HG03175 (cell line): ENCODE measurements at regions not wholly inside any gene's neighbourhood (a gene's known extent, or its start where the extent isn't known, plus 50 kb on each side); places are given as distances from the start of the nearest gene placed in this dataset.
"Not testable (repeated sequence)": the region's sequence is repeated elsewhere in the genome, so short reads cannot be mapped to it uniquely, and the experiment has no call there.

Source experiments
- ATAC-seq: cut with Tn5 transposase; IDR thresholded peaks from one replicate; pipeline ENCODE4 v1.9.1; 2021; ENCODE audit warnings: mild to moderate bottlenecking, moderate library complexity; ENCODE audit not compliant: unreplicated experiment

DNA sequence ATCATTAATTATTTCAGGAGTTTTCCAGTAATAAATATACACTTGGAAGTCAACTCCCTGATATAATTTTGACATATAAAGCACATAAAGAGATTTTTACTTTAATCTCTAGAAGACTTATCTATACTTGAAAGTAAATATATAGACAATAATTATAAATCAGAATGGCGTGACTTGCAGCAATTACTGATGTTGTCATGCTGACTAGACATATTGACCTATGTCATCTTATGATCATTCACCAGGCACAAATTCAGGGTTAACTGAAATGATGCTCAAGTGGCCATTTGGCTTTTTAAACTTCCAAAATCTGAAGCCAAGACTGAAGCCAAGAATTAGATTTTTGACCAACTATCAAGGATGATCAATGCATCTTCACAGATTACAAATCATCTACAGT is 192.2 kb downstream of the MCHR2 start:
- no peak for ATAC-seq

DNA sequence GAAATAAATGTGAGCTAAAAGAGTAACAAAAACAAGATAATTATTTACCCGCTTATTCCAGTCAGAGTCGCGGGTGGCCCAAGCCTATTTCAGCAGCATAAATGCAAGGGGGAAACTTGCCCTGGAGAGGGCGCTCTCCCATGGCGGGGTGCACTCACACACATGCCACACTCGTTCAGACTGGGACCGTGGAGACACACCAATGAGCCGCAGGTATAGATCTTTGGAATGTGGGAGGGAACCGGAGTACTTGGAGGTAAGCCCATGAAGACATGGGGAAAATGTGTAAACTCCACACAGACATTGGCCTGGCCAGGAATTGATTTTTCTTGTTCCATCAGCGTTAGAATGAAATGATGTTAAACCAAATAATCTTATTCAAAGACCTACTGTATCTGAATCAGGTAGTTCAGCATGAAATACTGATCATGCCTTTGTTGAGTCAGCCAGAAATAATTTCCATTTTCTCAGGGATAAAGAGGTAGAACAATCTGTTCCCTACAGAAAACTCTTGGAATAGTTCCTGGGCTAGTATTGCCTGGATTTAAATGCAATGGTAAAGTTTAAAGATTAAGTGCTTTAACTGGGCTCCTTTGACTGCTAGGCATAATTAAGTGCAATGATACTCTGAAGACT is 191.5 kb downstream of the MCHR2 start:
- ATAC-seq = no peak

DNA sequence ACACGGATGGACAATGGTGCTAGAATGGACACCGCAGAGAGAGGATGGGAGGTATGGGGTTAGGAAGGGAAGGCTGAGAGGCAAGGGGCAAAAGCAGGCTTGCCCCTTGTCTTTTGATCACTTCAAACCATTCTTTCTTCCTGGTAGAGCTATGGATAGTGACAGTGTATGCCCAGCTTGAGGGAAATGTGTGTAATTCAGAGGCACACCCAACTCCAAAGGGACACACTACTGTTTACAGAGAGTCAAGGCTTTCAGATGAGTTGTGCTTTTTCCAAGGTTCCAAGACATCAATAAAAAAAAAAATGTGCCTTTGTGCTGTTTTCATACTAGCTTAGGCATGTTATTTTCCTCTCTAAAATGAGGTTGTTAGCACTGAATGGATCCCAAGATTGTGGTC is 185.0 kb downstream of the MCHR2 start:
- no peak for ATAC-seq

DNA sequence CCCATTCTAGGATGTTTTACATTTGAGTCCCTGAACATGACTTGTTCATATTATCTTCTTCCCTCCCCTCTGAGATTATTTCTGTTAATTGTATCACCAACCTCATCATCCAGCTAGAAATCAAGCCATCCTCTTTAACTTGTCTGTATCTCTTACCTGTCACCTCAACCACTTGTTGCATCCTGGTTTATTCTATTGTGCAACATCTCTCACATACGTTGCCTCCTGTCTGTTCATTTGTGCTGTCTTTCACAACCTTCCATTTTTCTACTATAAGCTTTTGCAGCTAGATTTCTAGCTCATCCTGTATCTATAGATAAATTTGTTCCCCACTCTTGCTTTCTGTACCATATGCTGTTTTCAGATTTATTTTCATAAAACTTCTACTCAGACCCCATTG is 183.7 kb downstream of the MCHR2 start:
- no peak for ATAC-seq

DNA sequence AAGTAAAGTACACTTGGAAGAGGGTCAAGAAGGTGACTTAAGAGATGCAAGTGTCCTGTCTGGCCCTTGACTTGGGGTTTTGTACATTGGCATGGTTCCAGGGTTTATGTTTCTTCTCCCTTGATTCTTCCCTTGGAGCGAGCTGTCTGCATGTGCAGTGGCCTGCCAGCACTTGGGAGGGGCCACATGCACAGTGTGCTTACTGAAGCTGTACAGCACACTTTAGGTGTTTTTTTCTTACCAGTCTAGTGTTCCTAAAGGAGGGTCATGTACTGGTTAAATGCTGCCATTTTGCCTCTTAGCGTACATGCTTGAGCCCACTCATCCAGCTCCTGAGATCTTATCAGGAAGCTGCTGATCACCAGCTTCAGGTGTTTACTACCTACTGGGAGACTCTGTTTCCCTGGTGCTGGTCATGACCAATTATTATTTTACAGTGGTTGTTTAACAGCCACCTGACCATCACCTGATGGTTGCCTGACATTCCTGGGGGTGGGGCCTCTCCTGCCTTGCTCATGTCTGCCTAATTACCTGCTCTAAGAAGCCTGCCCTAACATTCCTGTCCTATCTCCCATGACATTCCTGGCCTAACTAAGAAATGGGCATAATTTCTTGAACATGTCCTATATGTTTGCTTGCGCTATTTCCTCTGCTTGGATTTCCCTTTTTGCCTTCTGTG is 182.9 kb downstream of the MCHR2 start:
- no peak for ATAC-seq

DNA sequence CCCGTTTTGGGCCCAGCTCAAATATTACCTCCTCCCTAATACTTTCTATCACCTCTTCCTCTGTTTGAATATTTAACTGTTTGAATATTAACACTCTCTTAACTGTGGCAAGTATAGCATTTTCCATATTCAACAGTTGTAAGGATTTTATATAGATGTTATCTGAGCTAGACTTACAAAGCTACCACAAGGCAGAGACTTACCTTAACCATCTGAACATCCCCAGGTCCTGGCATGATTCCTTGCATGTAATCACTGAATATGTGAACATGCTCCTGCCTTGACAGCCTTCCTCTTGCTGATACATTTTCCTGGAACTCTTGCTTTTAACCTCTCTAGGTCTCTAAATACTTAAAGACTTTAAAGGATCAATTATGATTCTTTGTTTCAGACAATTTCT is 182.4 kb downstream of the MCHR2 start:
- no peak for ATAC-seq

DNA sequence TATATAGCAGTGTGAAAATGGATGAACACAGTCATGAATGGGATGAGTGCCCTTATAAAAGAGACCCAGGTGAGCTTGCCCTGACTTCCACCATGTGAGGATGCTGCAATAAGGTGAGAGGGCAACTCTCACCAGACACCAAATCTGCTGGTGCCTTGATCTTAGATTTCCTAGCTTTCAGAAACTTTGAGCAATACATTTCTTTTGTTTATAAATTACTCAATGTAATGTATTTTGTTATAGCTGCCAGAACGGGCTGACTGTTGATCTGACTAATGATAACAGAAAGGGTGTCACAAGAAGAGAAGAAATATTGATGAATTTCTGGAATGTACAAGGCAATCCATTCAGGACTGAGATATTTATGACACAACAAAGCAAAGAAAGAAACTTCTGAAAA is 180.5 kb downstream of the MCHR2 start:
- no peak for ATAC-seq

DNA sequence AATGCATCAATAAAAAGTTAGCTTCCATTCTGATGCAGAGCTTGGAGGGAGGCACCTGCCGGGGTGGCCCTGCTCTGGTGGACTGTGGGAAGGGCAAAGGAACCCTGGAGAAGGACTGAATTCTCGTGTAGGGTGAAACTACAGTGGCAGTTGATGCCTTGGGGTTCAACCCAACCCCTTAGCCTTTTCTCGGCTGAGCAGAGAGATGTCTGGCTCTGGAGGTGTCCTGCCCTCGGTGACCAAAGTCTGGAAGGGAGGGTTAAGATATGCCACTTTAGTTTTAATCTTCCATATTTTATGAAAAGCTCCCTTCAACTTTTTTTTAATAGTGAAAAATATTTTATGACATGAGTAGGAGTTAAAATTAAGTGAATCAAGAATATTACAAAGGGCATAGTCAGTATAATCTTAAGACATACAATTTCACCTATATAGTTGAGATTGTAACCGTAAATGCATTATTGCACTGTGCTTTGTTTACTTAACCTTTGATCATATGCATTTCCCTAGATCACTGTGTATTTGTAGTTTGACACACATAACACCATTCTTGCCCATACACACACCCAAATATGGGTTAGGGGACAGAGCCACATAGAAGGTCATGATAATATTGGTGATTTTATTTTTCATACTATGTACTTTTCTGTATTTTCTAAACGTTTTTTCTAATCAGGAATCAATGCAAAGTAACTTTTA is 179.6 kb downstream of the MCHR2 start:
- ATAC-seq = no peak

DNA sequence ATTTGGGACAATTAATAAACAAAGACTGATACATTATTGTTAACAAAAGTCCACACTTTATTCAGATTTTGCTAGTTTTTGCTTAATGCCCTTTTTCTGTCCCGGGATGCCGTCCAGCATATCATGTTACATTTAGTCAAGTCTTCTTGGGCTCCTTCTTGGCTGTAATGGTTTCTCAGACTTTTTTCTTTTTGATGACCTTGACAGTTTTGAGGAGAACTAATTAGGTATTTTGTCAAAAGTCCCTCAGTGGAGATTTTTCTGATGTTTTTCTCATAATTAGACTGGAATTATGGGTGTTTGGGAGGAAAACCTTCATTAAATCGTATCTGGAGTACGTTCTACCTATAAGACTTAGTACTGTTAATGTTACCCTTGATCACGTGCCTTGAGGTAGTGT is 177.2 kb downstream of the MCHR2 start:
- ATAC-seq = no peak

DNA sequence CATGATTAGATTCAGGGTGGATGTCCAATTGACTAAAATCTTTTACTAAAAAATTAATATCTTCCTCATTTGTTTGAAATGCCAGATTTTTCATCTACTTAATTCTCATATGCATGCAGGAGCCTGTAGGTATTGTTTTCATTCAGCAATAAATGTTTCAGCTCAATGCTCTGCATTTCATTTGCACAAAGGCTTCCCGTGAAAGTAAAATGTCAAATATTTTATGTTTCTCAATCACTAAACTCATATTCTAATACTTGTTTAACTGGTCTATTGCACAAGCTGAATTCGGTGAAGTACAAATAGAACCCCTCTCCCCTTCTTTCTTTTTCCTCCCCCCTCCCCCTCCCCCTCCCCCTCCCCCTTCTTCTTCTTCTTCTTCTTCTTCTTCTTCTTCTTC is 175.9 kb downstream of the MCHR2 start:
- no peak for ATAC-seq

DNA sequence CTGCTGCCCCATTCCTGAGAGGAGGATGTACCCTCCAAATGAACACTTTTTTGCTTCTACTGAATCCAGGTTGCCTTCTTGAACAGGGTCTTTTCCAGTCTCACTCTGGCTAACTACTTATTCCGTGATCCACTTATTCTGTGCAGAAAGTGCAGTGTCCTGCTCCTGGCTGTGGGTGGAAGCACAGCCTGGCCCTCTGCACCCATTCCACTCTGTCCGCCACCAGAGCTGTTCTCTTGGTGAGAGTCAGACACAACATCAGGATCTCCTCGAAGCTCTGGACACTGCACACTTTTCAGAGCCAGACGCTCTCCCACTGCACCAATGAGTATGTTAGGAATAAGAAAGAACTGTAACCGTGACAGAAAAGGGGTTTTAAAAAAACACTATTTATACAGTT is 174.2 kb downstream of the MCHR2 start:
- no peak for ATAC-seq

DNA sequence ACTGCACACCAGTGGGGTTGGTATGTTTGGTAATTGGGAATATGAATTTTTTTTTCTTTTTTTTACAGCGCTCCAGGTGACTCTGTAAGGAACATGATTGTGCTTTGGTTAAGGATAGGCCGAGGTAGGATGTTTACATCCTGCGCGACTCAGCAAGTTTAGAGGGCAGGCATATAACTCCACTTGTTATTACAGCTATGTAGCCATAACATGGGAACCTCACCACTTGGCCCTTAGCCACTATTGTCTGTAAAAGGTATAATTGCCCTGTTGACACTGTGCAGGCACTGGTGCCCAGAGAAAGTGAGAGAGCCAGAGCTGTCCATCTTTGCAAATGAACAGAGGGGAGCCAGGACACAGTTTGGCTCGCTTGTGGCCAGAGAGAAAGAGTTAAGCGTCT is 172.9 kb downstream of the MCHR2 start:
- ATAC-seq = no peak

DNA sequence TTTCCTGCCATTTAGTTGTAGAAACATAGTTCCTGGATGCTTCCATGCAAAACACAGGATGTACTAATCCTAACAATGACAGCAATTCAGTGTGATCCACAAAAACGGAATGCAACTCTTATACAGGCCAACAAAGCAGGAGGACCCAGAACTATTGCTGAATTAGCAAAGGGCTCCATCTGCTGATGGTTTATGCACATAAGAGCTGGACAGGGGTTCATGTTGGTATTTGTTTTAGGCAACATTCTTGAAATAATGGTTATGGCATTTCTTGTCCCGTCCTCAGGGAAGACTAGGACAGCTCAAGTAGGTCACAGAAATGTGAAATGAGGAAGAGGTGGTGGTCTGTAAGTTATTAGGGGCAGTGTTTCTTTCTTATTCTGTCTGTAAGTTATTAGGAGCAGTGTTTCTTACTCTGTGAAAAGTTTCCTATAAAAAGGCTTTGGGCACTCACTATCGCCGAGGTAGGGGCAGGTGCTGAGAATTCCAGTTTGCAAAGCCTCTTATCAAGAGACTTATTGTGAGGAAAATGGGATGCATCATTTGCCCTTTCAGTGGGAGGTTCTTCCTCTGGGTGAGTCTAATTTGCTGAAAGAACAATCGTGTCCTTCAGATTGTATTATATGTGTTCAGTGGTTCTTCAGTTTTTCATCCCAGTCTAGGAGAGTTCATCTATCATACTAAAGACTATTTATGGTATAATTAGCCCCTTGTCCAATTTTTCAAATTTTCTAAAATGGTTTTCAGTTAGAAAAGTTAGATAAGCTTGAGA is 171.1 kb downstream of the MCHR2 start:
- peak; percentile 69 for ATAC-seq

DNA sequence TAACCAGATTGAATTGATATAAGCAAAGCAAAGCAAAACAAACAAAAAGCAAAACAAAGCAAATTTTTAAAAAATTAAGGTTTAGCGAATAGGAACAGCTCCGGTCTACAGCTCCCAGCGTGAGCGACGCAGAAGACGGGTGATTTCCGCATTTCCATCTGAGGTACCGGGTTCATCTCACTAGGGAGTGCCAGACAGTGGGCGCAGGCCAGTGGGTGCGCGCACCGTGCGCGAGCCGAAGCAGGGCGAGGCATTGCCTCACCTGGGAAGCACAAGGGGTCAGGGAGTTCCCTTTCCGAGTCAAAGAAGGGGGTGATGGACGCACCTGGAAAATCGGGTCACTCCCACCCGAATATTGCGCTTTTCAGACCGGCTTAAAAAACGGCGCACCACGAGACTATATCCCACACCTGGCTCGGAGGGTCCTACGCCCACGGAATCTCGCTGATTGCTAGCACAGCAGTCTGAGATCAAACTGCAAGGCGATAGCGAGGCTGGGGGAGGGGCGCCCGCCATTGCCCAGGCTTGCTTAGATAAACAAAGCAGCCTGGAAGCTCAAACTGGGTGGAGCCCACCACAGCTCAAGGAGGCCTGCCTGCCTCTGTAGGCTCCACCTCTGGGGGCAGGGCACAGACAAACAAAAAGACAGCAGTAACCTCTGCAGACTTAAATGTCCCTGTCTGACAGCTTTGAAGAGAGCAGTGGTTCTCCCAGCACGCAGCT is 170.3 kb downstream of the MCHR2 start:
- not testable (repeated sequence) for ATAC-seq

DNA sequence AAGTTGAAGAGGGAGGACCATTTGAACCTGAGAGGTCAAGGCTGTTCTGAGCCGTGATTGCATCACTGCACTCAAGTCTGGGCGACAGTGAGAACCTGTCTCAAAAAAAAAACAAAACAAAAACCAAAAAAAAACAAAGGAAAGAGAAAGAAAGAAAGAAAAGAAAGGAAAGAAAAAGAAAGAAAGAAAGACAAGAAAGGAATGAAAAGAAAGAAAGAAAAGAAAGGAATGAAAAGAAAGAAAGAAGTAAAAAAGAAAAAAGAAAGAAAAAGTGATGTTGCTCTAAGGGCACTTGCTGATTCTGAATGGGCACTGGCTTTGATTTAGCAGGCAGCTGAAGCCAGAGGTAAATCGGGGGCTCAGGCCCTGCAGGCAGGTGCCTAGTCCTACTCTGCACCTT is 161.0 kb downstream of the MCHR2 start:
- ATAC-seq = no peak

DNA sequence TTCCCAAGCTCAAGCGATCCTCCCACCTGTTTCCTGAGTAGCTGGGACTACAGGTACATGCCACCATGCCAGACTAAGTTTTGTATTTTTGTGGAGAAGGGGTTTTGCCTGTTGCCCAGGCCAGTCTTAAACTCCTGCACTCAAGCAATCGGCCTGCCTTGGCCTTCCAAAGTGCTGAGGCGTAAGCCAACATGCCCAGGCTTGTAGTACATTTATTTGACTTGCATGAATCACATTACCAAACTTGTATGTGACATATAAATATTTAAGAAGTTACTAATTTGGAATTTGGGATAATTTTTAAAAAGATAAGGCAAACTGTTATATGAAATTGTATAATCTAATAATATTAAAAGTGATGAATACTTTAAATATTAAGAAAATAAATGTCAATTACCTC is 157.6 kb downstream of the MCHR2 start:
- ATAC-seq = no peak

DNA sequence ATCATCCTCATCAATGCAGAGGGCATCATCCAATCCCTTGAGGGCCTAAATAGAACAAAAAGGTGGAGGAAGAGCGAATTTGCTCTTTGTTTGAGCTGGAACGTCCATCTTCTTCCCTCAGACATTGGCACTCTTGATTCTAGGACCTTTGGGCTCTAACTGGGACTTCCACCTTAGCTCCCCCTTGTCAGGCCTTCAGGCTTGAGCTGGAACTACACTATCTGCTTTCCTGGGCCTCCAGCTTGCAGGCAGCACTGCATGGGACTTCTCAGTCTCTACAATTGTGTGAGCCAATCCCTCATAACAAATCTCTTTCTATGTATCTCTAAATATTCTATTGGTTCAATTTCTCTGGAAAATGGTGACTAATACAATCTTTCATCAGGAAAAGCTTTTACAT is 155.4 kb downstream of the MCHR2 start:
- ATAC-seq = no peak

DNA sequence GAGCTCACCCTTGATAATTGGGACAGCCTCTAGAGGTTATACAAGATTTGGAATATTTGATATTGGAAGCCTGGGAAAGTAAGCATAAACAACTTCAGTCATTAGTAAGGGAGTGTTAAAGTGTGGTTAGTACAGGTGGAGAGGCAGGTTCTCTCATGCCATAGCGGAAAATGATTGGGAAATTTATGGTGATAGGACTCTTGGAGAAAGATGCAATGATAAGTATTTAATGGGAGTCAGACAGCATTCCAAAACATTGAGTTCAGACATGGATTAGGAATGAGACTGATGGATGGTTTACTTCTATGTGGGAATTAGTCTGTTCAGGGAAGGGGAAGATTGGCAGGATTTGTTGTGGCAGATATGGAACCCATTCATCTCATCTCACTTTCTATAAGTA is 152.7 kb downstream of the MCHR2 start:
- ATAC-seq = no peak

DNA sequence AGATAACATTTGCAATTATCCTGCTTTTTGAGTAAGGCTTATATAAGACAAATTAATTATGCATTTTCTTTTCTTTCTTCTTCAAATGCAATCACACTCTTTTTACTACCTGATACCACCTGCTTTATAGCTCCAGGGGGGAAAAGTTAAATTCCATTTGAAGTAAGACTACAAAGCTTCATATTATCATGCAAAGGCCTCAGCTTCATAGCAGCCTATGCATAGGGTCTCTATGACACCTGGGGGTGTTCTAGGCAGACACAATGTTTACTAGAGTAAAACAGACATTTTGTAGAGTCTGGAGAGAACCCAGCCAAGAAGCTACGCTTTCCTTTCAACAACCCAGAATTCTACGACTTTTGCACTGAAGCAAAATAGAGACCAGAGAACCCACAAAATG is 148.0 kb downstream of the MCHR2 start:
- no peak for ATAC-seq

DNA sequence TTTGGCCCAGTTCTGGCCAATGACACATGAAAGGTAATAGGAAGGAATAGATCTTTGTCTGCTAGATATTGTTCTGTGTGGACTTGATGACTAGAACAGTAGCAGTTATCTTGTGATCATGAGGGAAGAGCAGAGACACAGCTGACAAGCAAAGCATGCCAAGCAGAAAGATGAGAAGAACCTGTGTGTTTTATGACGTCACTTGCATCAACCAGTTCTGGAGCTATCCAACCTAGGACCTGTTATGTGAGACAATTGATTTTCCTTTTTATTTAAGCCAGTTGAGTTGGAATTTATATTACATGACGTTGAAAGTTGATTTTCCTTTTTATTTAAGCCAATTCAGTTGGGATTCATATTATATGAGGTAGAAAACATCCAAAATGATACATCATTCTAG is 143.2 kb downstream of the MCHR2 start:
- no peak for ATAC-seq

DNA sequence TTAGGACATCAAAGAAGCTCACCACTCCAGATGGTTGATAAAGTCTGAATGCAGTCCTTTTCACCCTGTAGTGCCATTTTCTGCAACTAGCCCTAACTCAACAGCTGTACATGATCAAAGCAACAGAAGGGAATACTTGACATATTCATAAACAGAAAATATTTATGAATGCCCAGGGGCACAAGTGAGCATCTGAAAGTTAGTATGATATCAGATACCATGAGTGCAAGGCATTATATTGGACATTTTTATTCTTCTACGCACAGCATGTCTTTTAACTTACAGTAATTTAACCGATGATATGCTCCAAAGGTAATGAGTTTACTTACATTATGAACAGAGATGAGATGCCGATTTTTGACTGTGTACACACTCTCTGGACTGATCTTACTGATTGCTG is 142.0 kb downstream of the MCHR2 start:
- ATAC-seq = no peak
